AG09309 (cell line): ENCODE measurements at regions not wholly inside any gene's neighbourhood (a gene's known extent, or its start where the extent isn't known, plus 50 kb on each side); places are given as distances from the start of the nearest gene placed in this dataset.

Experiments
- DNase-seq: peaks from one replicate; pipeline ENCODE4 v3.0.0-alpha.2; 2010; ENCODE audit warnings: low read depth
- H3K4me3 ChIP-seq: 2 replicates; pipeline ENCODE4 v1.5.1; 2011; ENCODE audit warnings: mild to moderate bottlenecking, low read depth, low read length, moderate library complexity; ENCODE audit not compliant: control insufficient read depth
- CTCF ChIP-seq: IDR thresholded peaks from 2 replicates; pipeline ENCODE4 v1.5.1; 2011; ENCODE audit warnings: mild to moderate bottlenecking, low read depth, low read length, inconsistent platforms; ENCODE audit not compliant: insufficient read depth, control insufficient read depth; ENCODE audit errors: missing control alignments

DNA sequence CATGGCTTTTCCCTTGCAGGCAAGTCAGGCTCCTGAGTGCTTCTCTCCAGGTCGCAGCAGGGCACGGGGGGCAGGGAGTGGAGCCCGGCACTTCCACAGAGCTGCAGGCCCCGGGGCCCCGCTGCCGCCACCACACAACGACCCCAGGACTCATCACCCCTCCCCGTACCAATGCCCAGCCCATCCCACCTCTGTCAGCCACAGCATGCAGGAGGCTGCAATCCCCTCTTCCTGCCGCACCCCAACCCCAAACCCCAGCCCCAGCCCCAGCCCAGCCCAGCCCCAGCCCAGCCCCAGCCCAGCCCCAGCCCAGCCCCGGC is 288.0 kb downstream of the NDUFA10 start:
- no peak overlapping the region for H3K4me3 ChIP-seq
- TF ChIP-seq CTCF: no peak
- DNase-seq: no peak

- no peak for DNase-seq
- TF ChIP-seq CTCF: no peak
- H3K4me3 ChIP-seq: no peak overlapping the region
These were observed 288.6 kb downstream of the NDUFA10 start for GRCh38 chr2:239736358-239737143.

DNA sequence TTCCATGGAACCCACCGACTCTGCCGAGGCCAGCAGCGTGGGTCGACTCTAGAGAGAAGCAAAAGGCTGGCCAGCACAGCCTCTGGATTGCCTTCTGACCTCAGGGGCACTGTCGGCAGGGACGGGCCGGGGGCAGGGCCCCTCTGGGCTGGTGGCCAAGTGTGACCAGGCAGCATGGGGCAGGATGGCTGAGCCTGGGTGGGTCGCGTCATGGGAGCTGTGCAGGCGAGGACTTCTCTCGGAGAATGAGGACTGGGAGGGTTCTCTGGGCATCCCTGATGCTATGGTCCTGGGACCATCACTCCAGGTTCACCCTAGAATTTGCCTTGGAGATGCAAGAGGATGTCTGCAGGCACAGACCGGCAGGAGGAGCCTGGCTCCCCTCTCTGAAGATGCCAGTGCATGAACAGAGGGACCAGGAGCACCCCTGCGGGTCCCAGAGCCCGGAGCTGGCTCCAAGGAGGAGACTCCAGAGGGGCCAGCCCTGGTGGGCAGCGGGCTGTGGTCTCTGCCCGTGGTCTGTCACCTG is 289.2 kb downstream of the NDUFA10 start:
- no peak for TF ChIP-seq CTCF

DNA sequence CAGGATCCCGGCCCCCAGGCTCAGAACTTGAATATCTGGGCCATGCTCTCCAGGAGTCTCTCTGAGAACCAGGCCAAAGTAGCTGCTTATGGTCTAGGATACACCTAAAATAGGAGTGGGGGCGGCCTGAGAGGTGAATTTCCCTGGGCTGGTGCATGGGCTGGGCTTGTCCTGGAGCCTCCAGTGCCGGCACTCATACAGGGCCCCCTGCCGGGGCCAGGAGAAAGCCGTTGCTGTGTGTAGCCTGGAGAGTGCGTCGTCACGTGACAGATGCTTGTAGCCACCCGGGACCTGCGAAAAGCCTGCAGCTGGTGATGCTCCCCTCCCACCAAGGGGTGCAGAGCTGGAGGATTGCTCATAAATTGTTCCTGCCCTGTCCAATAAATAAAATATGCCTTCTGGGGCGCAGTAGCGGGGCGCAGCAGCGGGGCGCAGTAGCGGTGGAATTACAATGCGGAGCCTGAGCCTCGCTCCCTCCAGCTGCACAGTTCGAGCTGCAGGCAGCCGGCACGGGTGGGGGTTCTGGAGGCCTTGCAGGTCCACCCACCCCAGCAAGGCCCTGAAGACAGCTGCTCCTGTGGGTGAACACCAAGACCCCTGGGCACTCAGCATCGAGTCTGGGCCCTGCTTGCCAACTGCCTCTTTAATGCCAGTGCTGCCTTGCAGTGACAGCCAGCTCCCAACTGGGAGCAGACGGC is 289.9 kb downstream of the NDUFA10 start:
- DNase-seq: no peak
- no peak overlapping the region for H3K4me3 ChIP-seq
- no peak for TF ChIP-seq CTCF

More for the DNA sequence above, 289.2 kb downstream of the NDUFA10 start:
- no peak for DNase-seq
- no peak overlapping the region for H3K4me3 ChIP-seq

GRCh38 chr2:239734436-239735005 is 290.6 kb downstream of the NDUFA10 start:
- DNase-seq: no peak
- no peak overlapping the region for H3K4me3 ChIP-seq
- TF ChIP-seq CTCF: no peak

GRCh38 chr2:239732666-239733010 is 292.5 kb downstream of the NDUFA10 start:
- H3K4me3 ChIP-seq: no peak overlapping the region
- TF ChIP-seq CTCF: no peak
- no peak for DNase-seq
